ENCODE measurements at regions not wholly inside any gene's neighbourhood (a gene's known extent, or its start where the extent isn't known, plus 50 kb on each side); places are given as distances from the start of the nearest gene placed in this dataset.
A peak's percentile ranks its signal among the peaks of the same experiment; 100 is the strongest.

- peak; percentile 20 for DNase-seq
Measured at GRCh38 chr6:122078481-122078880, 321.0 kb upstream of the HSF2 start.

DNA sequence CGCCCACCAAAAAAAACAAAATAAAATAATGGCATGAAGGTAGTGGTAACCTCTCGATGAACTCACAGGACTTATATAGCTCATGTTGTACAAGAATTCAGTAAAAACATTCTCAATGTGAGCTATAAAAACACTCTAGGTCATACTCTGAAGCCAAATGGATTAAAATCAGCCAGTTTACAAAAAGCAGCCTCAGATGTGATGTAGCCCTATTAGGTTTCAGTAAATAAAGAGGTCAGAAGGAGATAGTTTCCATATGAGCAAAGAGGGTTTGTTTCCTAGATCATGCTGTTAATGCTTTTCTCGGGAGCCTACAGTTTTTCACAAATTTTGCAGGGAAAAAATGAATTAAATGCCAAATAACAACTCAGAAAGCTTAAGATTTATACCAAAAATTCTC lies 319.5 kb upstream of the HSF2 start:
- DNase-seq: no peak

GRCh38 chr6:122081921-122082320 lies 317.5 kb upstream of the HSF2 start:
- DNase-seq: no peak

- DNase-seq: no peak
Measured at GRCh38 chr6:122082370-122082769, 317.1 kb upstream of the HSF2 start.

- no peak for DNase-seq
Measured at GRCh38 chr6:122092366-122092765, 307.1 kb upstream of the HSF2 start.

DNA sequence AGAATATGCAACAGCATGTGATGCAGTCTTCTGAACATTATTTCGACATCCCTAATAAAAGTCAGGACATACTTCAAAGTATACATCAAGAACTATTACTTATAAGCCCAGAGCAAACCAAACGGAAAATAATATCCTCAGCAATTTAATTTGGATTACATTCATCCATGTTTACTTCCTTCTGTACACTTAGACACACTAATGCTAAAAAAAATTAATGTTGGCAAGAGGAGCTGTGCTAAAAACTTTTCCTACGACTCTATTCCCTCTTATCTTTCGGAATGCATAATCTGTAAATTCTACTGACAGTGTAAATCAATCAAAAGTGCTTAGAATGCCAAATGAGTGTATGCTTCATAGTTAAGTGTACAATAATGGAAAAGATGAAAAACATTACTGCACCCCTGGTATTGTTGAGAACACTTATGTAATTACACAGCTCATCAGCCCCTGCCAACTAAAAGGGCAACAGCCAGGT lies 301.2 kb upstream of the HSF2 start:
- no peak for DNase-seq

DNA sequence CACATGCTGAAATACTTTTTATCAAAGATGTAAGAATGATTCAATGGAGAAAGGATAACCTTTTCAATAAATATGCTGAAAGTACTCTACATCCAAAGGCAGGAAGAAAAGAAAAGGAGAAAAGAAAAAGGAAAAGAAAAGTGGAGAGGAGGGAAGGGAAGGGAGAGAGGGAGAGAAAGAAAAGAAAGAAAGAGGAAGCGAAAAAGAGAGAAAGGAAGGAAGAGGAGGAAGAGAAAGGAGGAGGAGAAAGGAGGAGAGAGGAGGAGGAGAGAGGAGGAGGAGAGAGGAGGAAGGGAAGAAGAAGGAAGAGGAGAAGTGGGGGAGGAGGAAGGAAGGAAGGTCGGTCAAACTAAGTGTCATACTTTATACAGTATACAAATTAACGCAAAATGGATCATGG lies 297.4 kb upstream of the HSF2 start:
- DNase-seq: no peak

- no peak for DNase-seq
Measured at GRCh38 chr6:122107256-122107852, 292.1 kb upstream of the HSF2 start.

DNA sequence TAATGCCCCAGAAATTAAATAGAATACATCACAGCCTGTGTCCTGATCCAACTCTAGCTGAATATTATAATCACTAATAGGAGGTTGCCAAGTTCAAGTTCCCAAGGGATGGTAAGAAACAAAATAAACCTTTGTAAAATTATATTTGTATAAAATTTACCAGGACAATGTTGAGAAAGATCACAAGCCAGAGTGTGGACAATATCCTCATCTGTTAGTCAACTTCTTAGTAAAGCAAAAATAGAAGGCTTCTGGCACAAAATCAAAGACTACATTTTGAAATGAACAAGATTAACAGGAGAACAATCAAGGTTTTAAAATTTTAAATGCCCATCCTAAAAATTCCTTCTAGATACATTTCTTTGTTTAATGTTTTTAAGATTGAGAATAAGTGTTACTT lies 290.4 kb upstream of the HSF2 start:
- DNase-seq: no peak

DNA sequence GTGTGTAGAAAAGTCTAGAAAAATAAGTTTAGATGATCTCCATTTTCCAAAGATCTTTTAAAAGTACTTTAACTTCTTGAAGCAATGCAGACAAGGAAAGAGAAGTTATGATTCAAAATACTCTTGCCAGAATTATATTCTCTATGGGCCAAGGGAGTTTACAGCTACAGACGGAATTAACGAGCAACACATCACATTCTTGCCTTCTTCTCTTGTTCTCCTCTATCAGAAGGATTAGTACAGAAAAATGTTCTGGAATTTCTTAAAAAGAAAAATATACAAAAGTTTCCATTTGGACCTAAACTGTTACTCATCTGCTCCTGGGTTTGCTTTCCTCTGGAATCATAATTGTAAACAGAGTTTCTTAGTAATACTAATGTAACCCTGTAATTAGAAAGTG lies 284.7 kb upstream of the HSF2 start:
- DNase-seq: no peak

DNA sequence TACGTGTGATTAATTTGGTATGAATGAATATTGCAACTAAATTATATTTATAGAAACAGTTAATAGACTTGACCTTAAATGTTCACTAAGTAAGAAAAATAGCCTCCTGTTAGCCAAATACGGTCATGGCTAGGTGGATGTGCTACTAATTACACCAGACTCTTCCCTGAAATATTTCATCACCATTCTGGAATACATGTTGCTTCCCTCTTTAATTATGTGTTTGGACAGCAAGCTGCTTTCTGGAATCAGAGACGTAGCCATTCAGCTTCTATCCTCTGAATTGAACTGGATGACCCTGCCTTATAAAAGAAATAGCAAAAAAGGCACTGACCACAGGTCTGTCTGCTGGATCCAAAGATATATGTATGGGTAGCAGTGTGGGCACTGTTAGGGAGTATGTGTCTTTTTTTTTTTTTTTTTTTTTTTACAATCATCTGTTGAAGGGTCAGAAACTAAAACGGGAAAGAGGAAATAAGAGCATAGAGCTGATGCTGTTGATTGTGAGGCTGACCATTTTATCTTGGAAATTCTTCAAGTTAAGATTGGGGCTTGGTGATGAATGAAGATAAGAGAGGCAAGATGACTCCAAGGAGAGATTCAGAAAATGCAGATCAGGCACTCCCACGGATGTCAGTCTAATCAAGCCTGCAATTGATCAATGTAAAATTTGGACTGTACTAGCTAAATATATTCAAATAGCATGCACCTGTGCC lies 283.2 kb upstream of the HSF2 start:
- no peak for DNase-seq

- DNase-seq: no peak
Measured at GRCh38 chr6:122116835-122117627, 282.4 kb upstream of the HSF2 start.

GRCh38 chr6:122118945-122119506 lies 280.4 kb upstream of the HSF2 start:
- DNase-seq: no peak

- no peak for DNase-seq
Measured at GRCh38 chr6:122122202-122122601, 277.2 kb upstream of the HSF2 start.

DNA sequence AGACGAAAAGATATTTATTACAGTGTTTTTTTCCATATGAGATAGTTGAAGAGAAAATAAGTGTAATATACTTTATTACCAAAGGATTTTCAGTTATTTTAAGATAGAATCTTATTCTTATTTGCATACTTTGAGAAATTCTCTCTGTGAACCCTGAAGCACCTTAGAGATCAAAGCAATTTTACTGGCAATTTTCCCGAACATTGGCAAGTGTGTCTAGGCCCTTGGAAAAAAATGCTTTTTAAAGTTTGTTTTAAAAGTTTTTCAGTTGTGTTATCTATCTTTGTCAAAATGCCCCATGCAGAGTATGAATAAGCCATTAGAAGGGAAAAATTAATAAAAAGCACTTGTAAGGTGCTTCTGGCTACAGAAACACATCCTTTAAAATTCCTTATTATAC lies 276.8 kb upstream of the HSF2 start:
- no peak for DNase-seq

- DNase-seq: no peak
Measured at GRCh38 chr6:122124908-122125307, 274.5 kb upstream of the HSF2 start.

DNA sequence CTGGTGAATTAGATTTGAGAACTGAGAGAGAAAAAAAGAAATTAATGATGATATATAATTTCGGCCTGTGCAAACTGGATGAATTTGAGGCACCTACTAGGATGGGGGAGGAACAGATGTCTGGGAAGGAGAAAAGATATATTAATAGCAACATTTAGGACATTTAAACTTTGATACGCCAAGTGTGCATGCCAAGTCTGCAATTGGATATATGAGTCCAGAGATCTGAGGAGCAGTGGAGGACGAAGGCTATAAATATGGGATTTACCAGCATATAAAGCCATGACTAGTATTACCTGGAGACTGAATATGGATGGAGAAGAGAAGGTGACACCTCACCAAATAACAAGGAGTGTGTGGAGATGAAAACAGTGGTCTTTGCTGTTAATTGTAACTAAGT lies 272.6 kb upstream of the HSF2 start:
- no peak for DNase-seq

GRCh38 chr6:122128445-122128844 lies 271.0 kb upstream of the HSF2 start:
- DNase-seq: peak; percentile 76

DNA sequence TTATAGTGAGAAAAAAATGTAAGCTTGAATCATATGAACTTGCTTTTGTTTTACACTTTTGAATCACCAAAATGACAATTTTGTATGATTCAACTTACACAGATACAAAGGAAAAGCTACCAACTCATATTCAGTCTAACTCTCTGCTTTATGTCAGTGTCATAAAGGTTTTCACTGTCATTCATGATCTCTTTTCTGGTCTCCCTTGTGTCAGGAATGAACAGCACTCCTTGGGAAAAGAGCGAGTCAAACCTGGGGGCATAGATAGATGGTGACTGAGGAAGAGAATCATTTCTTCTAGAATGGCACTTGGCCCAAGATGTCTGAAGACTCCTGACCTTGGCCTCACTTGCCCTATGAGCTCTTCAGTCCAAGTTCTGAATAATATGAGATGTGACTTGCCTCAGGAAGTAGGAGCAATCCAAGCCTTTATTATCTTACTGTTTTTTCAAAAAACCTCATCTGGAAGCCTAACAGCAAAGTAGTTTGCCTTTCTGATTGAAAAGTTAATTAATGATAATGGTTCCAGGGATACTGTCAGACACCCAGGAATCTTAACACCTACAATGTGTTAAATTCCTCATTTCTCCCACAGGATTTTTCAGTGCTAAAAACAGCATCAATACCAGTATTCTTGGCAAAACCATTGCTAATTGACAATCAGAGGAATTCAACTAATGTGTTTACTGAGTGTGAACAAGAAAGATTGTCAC lies 270.0 kb upstream of the HSF2 start:
- no peak for DNase-seq

- no peak for DNase-seq
Measured at GRCh38 chr6:122130026-122130348, 269.5 kb upstream of the HSF2 start.

GRCh38 chr6:122130518-122130917 lies 268.9 kb upstream of the HSF2 start:
- no peak for DNase-seq

DNA sequence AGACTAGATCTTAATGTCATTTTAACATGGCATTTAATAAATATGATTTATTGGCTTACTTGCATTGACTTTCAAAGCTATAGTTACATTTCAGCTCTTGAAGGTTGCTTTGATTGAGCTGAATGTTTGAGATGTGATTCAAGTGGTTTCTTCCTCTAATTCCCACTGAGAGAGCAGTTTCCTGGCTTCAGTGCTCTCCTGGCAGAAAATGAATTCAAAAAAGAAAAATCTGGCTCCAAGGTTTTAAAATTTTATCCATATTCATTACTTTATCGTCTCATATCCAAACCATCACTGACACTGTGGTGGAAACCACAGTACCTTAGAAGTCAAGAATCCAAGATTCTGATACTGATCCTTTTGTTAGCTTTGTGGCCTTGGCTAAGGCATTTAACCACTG lies 263.1 kb upstream of the HSF2 start:
- DNase-seq: no peak

DNA sequence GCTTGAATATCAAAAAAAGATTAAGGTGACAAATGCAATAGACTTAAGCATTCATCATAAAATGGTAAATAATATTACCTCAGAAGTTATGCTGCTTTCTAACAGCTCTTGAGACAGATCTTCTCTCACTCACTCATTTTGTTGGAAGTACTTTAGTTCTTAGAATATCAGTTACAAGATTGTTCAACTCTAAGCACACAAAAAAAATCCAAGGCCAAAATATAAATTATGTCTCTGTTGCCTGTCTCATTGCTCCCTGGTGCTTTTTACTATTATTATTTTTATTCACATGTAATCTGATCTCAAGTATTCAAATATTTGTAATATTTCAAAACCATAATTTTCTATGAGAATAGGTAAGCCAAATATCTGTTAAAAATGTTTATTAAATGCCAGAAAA lies 259.4 kb upstream of the HSF2 start:
- DNase-seq: no peak

Data from NCI-H82 (cell line).